Astrocyte of the cerebellum (primary cell): ENCODE measurements at regions not wholly inside any gene's neighbourhood (a gene's known extent, or its start where the extent isn't known, plus 50 kb on each side); places are given as distances from the start of the nearest gene placed in this dataset.

Experiments used
- DNase-seq: peaks from one replicate; pipeline ENCODE4 v3.0.0-alpha.2; 2011; ENCODE audit warnings: low read depth
- H3K4me3 ChIP-seq: 2 replicates; pipeline ENCODE4 v1.5.1; 2011; ENCODE audit warnings: mild to moderate bottlenecking, low read depth, low read length, moderate library complexity
- CTCF ChIP-seq: IDR thresholded peaks from 2 replicates; pipeline ENCODE4 v1.5.1; 2012; ENCODE audit warnings: low read length, low read depth, moderate library complexity, mild to moderate bottlenecking; ENCODE audit errors: missing control alignments
- in situ Hi-C: cut with HindIII; loops from 2 replicates; pipeline ENCODE4 v1.10.0; 2017; ENCODE audit warnings: low sequenced_read_pairs

GRCh38 chr2:236720974-236721540 lies 151.4 kb downstream of the ACKR3 start:
- H3K4me3 ChIP-seq: no peak overlapping the region
- TF ChIP-seq CTCF: no peak
- in situ Hi-C loops: no loop called here
- no peak for DNase-seq

- DNase-seq: no peak
- in situ Hi-C loops: no loop called here
- no peak overlapping the region for H3K4me3 ChIP-seq
- TF ChIP-seq CTCF: no peak
Measured at GRCh38 chr2:236724200-236724599, 154.6 kb downstream of the ACKR3 start.

- TF ChIP-seq CTCF: no peak
- DNase-seq: no peak
- no peak overlapping the region for H3K4me3 ChIP-seq
- in situ Hi-C loops: no loop called here
Measured at GRCh38 chr2:236726701-236727450, 157.3 kb downstream of the ACKR3 start.

- DNase-seq: no peak
Measured at GRCh38 chr2:236728916-236729670, 159.5 kb downstream of the ACKR3 start.

GRCh38 chr2:236730393-236730792 lies 160.8 kb downstream of the ACKR3 start:
- no peak for TF ChIP-seq CTCF
- no peak overlapping the region for H3K4me3 ChIP-seq
- DNase-seq: no peak
- in situ Hi-C loops: no loop called here

More at GRCh38 chr2:236728916-236729670, 159.5 kb downstream of the ACKR3 start:
- in situ Hi-C loops: no loop called here
- TF ChIP-seq CTCF: no peak
- H3K4me3 ChIP-seq: no peak overlapping the region

- DNase-seq: no peak
- H3K4me3 ChIP-seq: no peak overlapping the region
- in situ Hi-C loops: no loop called here
- no peak for TF ChIP-seq CTCF
Measured at GRCh38 chr2:236731767-236732580, 162.3 kb downstream of the ACKR3 start.
